Stimulated activated CD8-positive, alpha-beta memory T cell treated with anti-CD3 and anti-CD28 coated beads, Interleukin-4, amount 100 ng/mL, for 24 hours (primary cell): ENCODE measurements at regions not wholly inside any gene's neighbourhood (a gene's known extent, or its start where the extent isn't known, plus 50 kb on each side); places are given as distances from the start of the nearest gene placed in this dataset.

Experiments used
- DNase-seq: peaks from one replicate; pipeline ENCODE4 v3.0.0-alpha.2; 2020; ENCODE audit warnings: low read depth

- DNase-seq = no peak
Measured at GRCh38 chrX:39605866-39606265, 491.9 kb downstream of the BCOR start.

- DNase-seq = no peak
Measured at GRCh38 chrX:39609941-39610340, 487.8 kb downstream of the BCOR start.

GRCh38 chrX:39611468-39611867 lies 486.3 kb downstream of the BCOR start:
- no peak for DNase-seq

- DNase-seq = no peak
Measured at GRCh38 chrX:39613482-39613995, 484.2 kb downstream of the BCOR start.

- DNase-seq = peak; percentile 52
Measured at GRCh38 chrX:39613997-39614679, 483.6 kb downstream of the BCOR start.

GRCh38 chrX:39614680-39614998 lies 483.1 kb downstream of the BCOR start:
- DNase-seq = no peak

GRCh38 chrX:39616098-39616729 lies 481.5 kb downstream of the BCOR start:
- no peak for DNase-seq

GRCh38 chrX:39616731-39617130 lies 481.0 kb downstream of the BCOR start:
- DNase-seq = no peak

- no peak for DNase-seq
Measured at GRCh38 chrX:39618178-39618577, 479.6 kb downstream of the BCOR start.

- DNase-seq = no peak
Measured at GRCh38 chrX:39619182-39620009, 478.4 kb downstream of the BCOR start.

- no peak for DNase-seq
Measured at GRCh38 chrX:39624166-39624565, 473.6 kb downstream of the BCOR start.

GRCh38 chrX:39625810-39626209 lies 471.9 kb downstream of the BCOR start:
- no peak for DNase-seq

- no peak for DNase-seq
Measured at GRCh38 chrX:39626749-39627148, 471.0 kb downstream of the BCOR start.

- DNase-seq = no peak
Measured at GRCh38 chrX:39627257-39627656, 470.5 kb downstream of the BCOR start.

- no peak for DNase-seq
Measured at GRCh38 chrX:39629001-39629400, 468.8 kb downstream of the BCOR start.

GRCh38 chrX:39630344-39630743 lies 467.4 kb downstream of the BCOR start:
- no peak for DNase-seq

- no peak for DNase-seq
Measured at GRCh38 chrX:39631276-39632229, 466.2 kb downstream of the BCOR start.

GRCh38 chrX:39633293-39633692 lies 464.5 kb downstream of the BCOR start:
- no peak for DNase-seq

- DNase-seq = no peak
Measured at GRCh38 chrX:39636481-39636880, 461.3 kb downstream of the BCOR start.

GRCh38 chrX:39638526-39638925 lies 459.2 kb downstream of the BCOR start:
- DNase-seq = no peak

- no peak for DNase-seq
Measured at GRCh38 chrX:39639871-39640270, 457.9 kb downstream of the BCOR start.

GRCh38 chrX:39640866-39641265 lies 456.9 kb downstream of the BCOR start:
- no peak for DNase-seq
